OCI-LY1 (cell line): ENCODE measurements at regions not wholly inside any gene's neighbourhood (a gene's known extent, or its start where the extent isn't known, plus 50 kb on each side); places are given as distances from the start of the nearest gene placed in this dataset.

Experiments used
- H2AFZ ChIP-seq: fragments of 200-600 bp; sonication (generic), shearing (Covaris generic); 2 replicates; pipeline ENCODE4 v1.6.0; 2014; ENCODE audit warnings: antibody characterized with exemption, mild to moderate bottlenecking, low read length
- H3F3A ChIP-seq: fragments of 200-600 bp; sonication (generic), shearing (Covaris generic); 2 replicates; pipeline ENCODE4 v1.6.0; 2014; ENCODE audit warnings: mild to moderate bottlenecking, antibody characterized with exemption, low read length, moderate library complexity; ENCODE audit not compliant: insufficient read depth
- H3K27ac ChIP-seq: fragments of 200-600 bp; sonication (generic); 2 replicates; pipeline ENCODE4 v1.5.1; 2014; ENCODE audit warnings: low read length, mixed run types, mild to moderate bottlenecking, low read depth; ENCODE audit not compliant: poor library complexity, severe bottlenecking
- H3K27me3 ChIP-seq: fragments of 200-600 bp; sonication (generic); 2 replicates; pipeline ENCODE4 v1.6.0; 2014; ENCODE audit warnings: antibody characterized with exemption, mild to moderate bottlenecking, low read length, moderate library complexity; ENCODE audit not compliant: insufficient read depth
- H3K36me3 ChIP-seq: fragments of 200-600 bp; sonication (generic); 2 replicates; pipeline ENCODE4 v1.6.1; 2014; ENCODE audit warnings: mild to moderate bottlenecking, antibody characterized with exemption, low read length, moderate library complexity, mixed read lengths; ENCODE audit not compliant: insufficient read depth
- H3K4me1 ChIP-seq: fragments of 200-600 bp; sonication (generic); 2 replicates; pipeline ENCODE4 v1.5.1; 2014; ENCODE audit warnings: mild to moderate bottlenecking, low read length, moderate library complexity; ENCODE audit not compliant: insufficient read depth, severe bottlenecking
- H3K4me2 ChIP-seq: fragments of 200-600 bp; sonication (generic), shearing (Covaris generic); 2 replicates; pipeline ENCODE4 v1.6.1; 2014; ENCODE audit warnings: low read length
- H3K4me3 ChIP-seq: fragments of 200-600 bp; sonication (generic); 2 replicates; pipeline ENCODE4 v1.5.1; 2014; ENCODE audit warnings: low read length, low read depth, mild to moderate bottlenecking, mixed read lengths; ENCODE audit not compliant: poor library complexity, severe bottlenecking
- H3K79me2 ChIP-seq: fragments of 200-600 bp; shearing (Covaris generic); 2 replicates; pipeline ENCODE4 v1.6.1; 2016; ENCODE audit warnings: mixed run types, low read length, mixed read lengths; ENCODE audit not compliant: insufficient read depth
- H3K9ac ChIP-seq: fragments of 200-600 bp; sonication (generic), shearing (Covaris generic); 2 replicates; pipeline ENCODE4 v1.6.1; 2014; ENCODE audit warnings: mild to moderate bottlenecking, low read length, mixed read lengths
- H3K9me2 ChIP-seq: fragments of 200-600 bp; sonication (generic), shearing (Covaris generic); 2 replicates; pipeline ENCODE4 v1.6.1; 2014; ENCODE audit warnings: low read depth, mild to moderate bottlenecking, low read length, mixed read lengths
- H3K9me3 ChIP-seq: fragments of 200-600 bp; shearing (Covaris generic); 2 replicates; pipeline ENCODE4 v1.6.1; 2014; ENCODE audit warnings: low read length, mixed read lengths
- H4K20me1 ChIP-seq: fragments of 200-600 bp; sonication (generic), shearing (Covaris generic); 2 replicates; pipeline ENCODE4 v1.6.0; 2016; ENCODE audit warnings: mild to moderate bottlenecking, low read length; ENCODE audit not compliant: insufficient read depth
- CTCF ChIP-seq: fragments of 200-600 bp; sonication (generic), shearing (Covaris generic); IDR thresholded peaks from 2 replicates; pipeline ENCODE4 v1.5.1; 2017; ENCODE audit warnings: mild to moderate bottlenecking, antibody characterized with exemption, low read length, moderate library complexity, mixed read lengths
- EZH2 ChIP-seq: fragments of 200-600 bp; sonication (generic), shearing (Covaris generic); IDR thresholded peaks from 2 replicates; pipeline ENCODE4 v1.8.0; 2017; ENCODE audit warnings: borderline replicate concordance, mixed run types, mild to moderate bottlenecking, antibody characterized with exemption, low read length, moderate library complexity, mixed read lengths

- no peaks in the 10 kb centered on the region for H3K27me3 ChIP-seq
- H3K9me3 ChIP-seq = no peaks in the 10 kb centered on the region
- no peak overlapping the region for H3K4me3 ChIP-seq
- no peaks in the 10 kb centered on the region for H3K79me2 ChIP-seq
- no peaks in the 10 kb centered on the region for H3K4me1 ChIP-seq
- H3K9me2 ChIP-seq = no peaks in the 10 kb centered on the region
- H3F3A ChIP-seq = no peaks in the 10 kb centered on the region
- no peak for TF ChIP-seq EZH2
- TF ChIP-seq CTCF = no peak
- H4K20me1 ChIP-seq = no peaks in the 10 kb centered on the region
- H3K4me2 ChIP-seq = no peak overlapping the region
- no peak overlapping the region for H3K27ac ChIP-seq
- H2AFZ ChIP-seq = no peak overlapping the region
- H3K36me3 ChIP-seq = no peaks in the 10 kb centered on the region
- H3K9ac ChIP-seq = no peak overlapping the region
Measured at GRCh38 chr2:72000110-72000509, 147.6 kb downstream of the CYP26B1 start.

- no peaks in the 10 kb centered on the region for H3K79me2 ChIP-seq
Measured at GRCh38 chr2:71999580-71999979, 148.1 kb downstream of the CYP26B1 start.

GRCh38 chr2:71997843-71998242, 149.8 kb downstream of the CYP26B1 start:
- Histone ChIP-seq H3K4me2 (no peak overlapping the region), H3K27me3 (no peaks in the 10 kb centered on the region), H3K4me3 (no peak overlapping the region), H4K20me1 (no peaks in the 10 kb centered on the region), H3K9ac (no peak overlapping the region), H3K9me3 (no peaks in the 10 kb centered on the region), H3F3A (no peaks in the 10 kb centered on the region), H3K4me1 (no peaks in the 10 kb centered on the region), H3K79me2 (no peaks in the 10 kb centered on the region), H3K27ac (no peak overlapping the region), H2AFZ (no peak overlapping the region), H3K36me3 (no peaks in the 10 kb centered on the region), H3K9me2 (no peaks in the 10 kb centered on the region)
- no peak for TF ChIP-seq CTCF
- TF ChIP-seq EZH2 = no peak

More at GRCh38 chr2:71999580-71999979, 148.1 kb downstream of the CYP26B1 start:
- TF ChIP-seq CTCF (no peak), EZH2 (no peak)
- no peaks in the 10 kb centered on the region for H3K9me2 ChIP-seq
- no peak overlapping the region for H3K9ac ChIP-seq
- no peaks in the 10 kb centered on the region for H3K4me1 ChIP-seq
- no peaks in the 10 kb centered on the region for H4K20me1 ChIP-seq
- H2AFZ ChIP-seq = no peak overlapping the region
- no peaks in the 10 kb centered on the region for H3K9me3 ChIP-seq
- H3K36me3 ChIP-seq = no peaks in the 10 kb centered on the region
- H3F3A ChIP-seq = no peaks in the 10 kb centered on the region
- no peak overlapping the region for H3K4me2 ChIP-seq
- no peak overlapping the region for H3K4me3 ChIP-seq
- no peak overlapping the region for H3K27ac ChIP-seq
- no peaks in the 10 kb centered on the region for H3K27me3 ChIP-seq
